SU-DHL-6 (cell line): ENCODE measurements at regions not wholly inside any gene's neighbourhood (a gene's known extent, or its start where the extent isn't known, plus 50 kb on each side); places are given as distances from the start of the nearest gene placed in this dataset.

ENCODE experiments used
- CTCF ChIP-seq: fragments of 200-600 bp; sonication (generic); IDR thresholded peaks from one replicate; pipeline ENCODE4 v1.5.1; 2017; ENCODE audit warnings: antibody characterized with exemption, mild to moderate bottlenecking, low read length, moderate library complexity; ENCODE audit not compliant: insufficient read depth, poor library complexity, severe bottlenecking
- EZH2phosphoT487 ChIP-seq: fragments of 200-600 bp; sonication (generic), shearing (Covaris generic); conservative IDR thresholded peaks from 2 replicates; pipeline ENCODE4 v1.6.1; 2018; ENCODE audit warnings: mild to moderate bottlenecking, antibody characterized with exemption, low read length, moderate library complexity, mixed read lengths

GRCh38 chr3:118550122-118550521 lies 484.5 kb downstream of the IGSF11 start:
- TF ChIP-seq CTCF = no peak
- TF ChIP-seq EZH2phosphoT487 = no peak
